Neural progenitor cell (in vitro differentiated cells): ENCODE measurements at regions not wholly inside any gene's neighbourhood (a gene's known extent, or its start where the extent isn't known, plus 50 kb on each side); places are given as distances from the start of the nearest gene placed in this dataset.

Experiments
- CTCF ChIP-seq: fragments of 200-600 bp; sonication (generic); IDR thresholded peaks from 2 replicates; pipeline ENCODE4 v1.5.1; 2017; ENCODE audit warnings: antibody characterized with exemption, mild to moderate bottlenecking
- EZH2 ChIP-seq: fragments of 200-600 bp; sonication (generic); IDR thresholded peaks from 2 replicates; pipeline ENCODE4 v1.6.1; 2017; ENCODE audit warnings: antibody characterized with exemption, mild to moderate bottlenecking, moderate library complexity

GRCh38 chrX:41014776-41015360 lies 70.4 kb upstream of the USP9X start:
- no peak for TF ChIP-seq EZH2
- no peak for TF ChIP-seq CTCF
